GM12873 (cell line): ENCODE measurements at regions not wholly inside any gene's neighbourhood (a gene's known extent, or its start where the extent isn't known, plus 50 kb on each side); places are given as distances from the start of the nearest gene placed in this dataset.

Experiments used
- CTCF ChIP-seq: IDR thresholded peaks from 2 replicates; pipeline ENCODE4 v1.5.1; 2012; ENCODE audit warnings: low read depth, mild to moderate bottlenecking, moderate library complexity, low read length, control low read depth; ENCODE audit not compliant: insufficient read depth; ENCODE audit errors: missing control alignments

- TF ChIP-seq CTCF: no peak
Observed at GRCh38 chr2:239781454-239781853, 243.7 kb downstream of the NDUFA10 start.

- TF ChIP-seq CTCF: no peak
Observed at GRCh38 chr2:239780236-239780994, 244.7 kb downstream of the NDUFA10 start.

GRCh38 chr2:239779584-239779983, 245.6 kb downstream of the NDUFA10 start:
- TF ChIP-seq CTCF: no peak

- TF ChIP-seq CTCF: no peak
Observed at GRCh38 chr2:239778861-239779558, 246.1 kb downstream of the NDUFA10 start.

- TF ChIP-seq CTCF: no peak
Observed at GRCh38 chr2:239778042-239778851, 246.9 kb downstream of the NDUFA10 start.

GRCh38 chr2:239777219-239777618, 247.9 kb downstream of the NDUFA10 start:
- TF ChIP-seq CTCF: no peak
